ENCODE measurements at regions not wholly inside any gene's neighbourhood (a gene's known extent, or its start where the extent isn't known, plus 50 kb on each side); places are given as distances from the start of the nearest gene placed in this dataset.

DNA sequence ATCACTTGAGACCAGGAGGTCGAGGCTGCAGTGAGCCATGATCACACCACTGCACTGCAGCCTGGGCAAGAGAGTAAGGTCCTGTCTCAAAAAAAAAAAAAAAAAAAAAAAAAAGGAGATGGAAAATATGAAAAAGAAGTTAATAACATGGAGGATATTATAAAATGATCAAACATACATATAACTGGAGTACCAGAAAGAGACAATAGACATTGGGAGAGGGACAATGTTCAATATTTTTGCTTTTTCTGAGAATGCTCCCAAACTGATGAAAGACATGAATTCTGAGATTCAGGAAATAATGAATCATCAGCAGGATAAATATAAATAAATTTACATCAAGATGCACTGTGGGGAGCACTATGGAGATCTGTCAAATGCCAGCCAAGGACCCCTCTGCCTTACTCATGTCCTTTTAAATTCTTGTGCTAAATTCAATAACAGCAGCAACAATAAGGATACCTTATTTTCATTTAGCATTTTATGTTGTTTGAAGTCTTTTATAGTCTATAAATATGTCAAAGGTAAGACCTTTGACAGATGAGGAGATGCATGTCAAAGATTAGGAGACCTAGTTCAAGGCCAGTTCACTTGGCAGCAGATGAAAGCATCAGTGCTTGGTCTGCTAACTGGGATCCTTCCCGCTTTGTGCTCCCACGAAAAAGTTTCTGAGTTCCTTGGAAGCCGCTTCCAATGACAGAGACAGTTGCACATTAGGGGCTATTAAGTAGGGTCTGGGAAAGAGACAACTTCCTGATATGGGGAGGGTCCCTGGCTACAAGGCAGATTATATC lies 97.7 kb downstream of the TLR5 start:
- TF ChIP-seq EZH2phosphoT487 (IDR thresholded peaks at IDR 0.05; ENCODE audit: insufficient read depth, low read depth), result no peak
- TF ChIP-seq EZH2 (IDR thresholded peaks at IDR 0.05; ENCODE audit: insufficient read depth, poor library complexity, severe bottlenecking), result no peak
